Mucosa of rectum (tissue), 2 donors: ENCODE measurements at regions not wholly inside any gene's neighbourhood (a gene's known extent, or its start where the extent isn't known, plus 50 kb on each side); places are given as distances from the start of the nearest gene placed in this dataset.
"Not testable (repeated sequence)": the region's sequence is repeated elsewhere in the genome, so short reads cannot be mapped to it uniquely, and the experiment has no call there.

Source experiments
- H3K27ac ChIP-seq, 2 donors: one replicate each; pipeline ENCODE4 v1.7.0; 2013; ENCODE audit warnings: inconsistent platforms in 2 of 2, low read depth in 2 of 2, low read length in 2 of 2
- H3K27me3 ChIP-seq, 2 donors: one replicate each; pipeline ENCODE4 v1.7.0; 2013; ENCODE audit warnings: low read length in 2 of 2; ENCODE audit not compliant: control insufficient read depth in 2 of 2, insufficient read depth in 2 of 2
- H3K36me3 ChIP-seq, 2 donors: one replicate each; pipeline ENCODE4 v1.7.0; 2013; ENCODE audit warnings: low read length in 2 of 2; ENCODE audit not compliant: control insufficient read depth in 2 of 2, insufficient read depth in 2 of 2
- H3K4me1 ChIP-seq, 2 donors: one replicate each; pipeline ENCODE4 v1.7.0; 2013; ENCODE audit warnings: low read length in 2 of 2, mild to moderate bottlenecking in 1 of 2; ENCODE audit not compliant: control insufficient read depth in 2 of 2, insufficient read depth in 2 of 2
- H3K4me3 ChIP-seq, 2 donors: one replicate each; pipeline ENCODE4 v1.7.0; 2013; ENCODE audit warnings: low read length in 2 of 2
- H3K9ac ChIP-seq, 2 donors: one replicate each; pipeline ENCODE4 v1.7.0; 2013; ENCODE audit warnings: low read length in 2 of 2, low read depth in 1 of 2, mild to moderate bottlenecking in 1 of 2
- H3K9me3 ChIP-seq, 2 donors: one replicate each; pipeline ENCODE4 v1.7.0; 2013; ENCODE audit warnings: low read length in 2 of 2; ENCODE audit not compliant: control insufficient read depth in 2 of 2
- donor health status: healthy.
- donor health status: Normal muscosa, but diverticular disease.

GRCh38 chr4:54402880-54403480, 173.9 kb downstream of the PDGFRA start:
- Histone ChIP-seq H3K27ac (no peak overlapping the region), H3K4me3 (no peak overlapping the region), H3K4me1 (no peaks in the 10 kb centered on the region), H3K9ac (no peak overlapping the region), H3K36me3 (no peaks in the 10 kb centered on the region), H3K27me3 (no peaks in the 10 kb centered on the region), H3K9me3 (no peaks in the 10 kb centered on the region)

GRCh38 chr4:54403700-54404453, 174.8 kb downstream of the PDGFRA start:
- H3K27me3 ChIP-seq, result no peaks in the 10 kb centered on the region
- no peaks in the 10 kb centered on the region for H3K36me3 ChIP-seq
- no peaks in the 10 kb centered on the region for H3K9me3 ChIP-seq
- H3K4me1 ChIP-seq, result no peaks in the 10 kb centered on the region
- H3K9ac ChIP-seq, result no peak overlapping the region
- no peak overlapping the region for H3K4me3 ChIP-seq
- no peak overlapping the region for H3K27ac ChIP-seq

- not testable (repeated sequence) for H3K4me1 ChIP-seq, H3K4me3 ChIP-seq, H3K27ac ChIP-seq, H3K9me3 ChIP-seq, H3K27me3 ChIP-seq, H3K36me3 ChIP-seq, H3K9ac ChIP-seq
Measured at GRCh38 chr4:54409270-54409817, 180.3 kb downstream of the PDGFRA start.

- Histone ChIP-seq H3K36me3 (no peaks in the 10 kb centered on the region), H3K27me3 (no peaks in the 10 kb centered on the region), H3K4me3 (no peak overlapping the region), H3K9me3 (peaks cover 0 to under 1% of the 10 kb centered on the region in 2 donors), H3K9ac (no peak overlapping the region), H3K27ac (no peak overlapping the region), H3K4me1 (no peaks in the 10 kb centered on the region)
Measured at GRCh38 chr4:54414545-54414944, 185.5 kb downstream of the PDGFRA start.

- Histone ChIP-seq H3K9me3 (peaks cover 0 to 2% of the 10 kb centered on the region in 2 donors), H3K9ac (no peak overlapping the region), H3K27ac (no peak overlapping the region), H3K4me3 (no peak overlapping the region), H3K36me3 (no peaks in the 10 kb centered on the region), H3K27me3 (no peaks in the 10 kb centered on the region), H3K4me1 (no peaks in the 10 kb centered on the region)
Measured at GRCh38 chr4:54417476-54417875, 188.4 kb downstream of the PDGFRA start.

- Histone ChIP-seq H3K4me3 (no peak overlapping the region), H3K27ac (no peak overlapping the region), H3K9ac (no peak overlapping the region), H3K9me3 (peaks cover 0 to 2% of the 10 kb centered on the region in 2 donors), H3K36me3 (no peaks in the 10 kb centered on the region), H3K27me3 (no peaks in the 10 kb centered on the region), H3K4me1 (no peaks in the 10 kb centered on the region)
Measured at GRCh38 chr4:54418468-54418867, 189.4 kb downstream of the PDGFRA start.

GRCh38 chr4:54423066-54423465, 194.0 kb downstream of the PDGFRA start:
- Histone ChIP-seq H3K27ac (no peak overlapping the region), H3K36me3 (no peaks in the 10 kb centered on the region), H3K9me3 (peaks cover 0 to 2% of the 10 kb centered on the region in 2 donors), H3K27me3 (no peaks in the 10 kb centered on the region), H3K4me3 (no peak overlapping the region), H3K9ac (no peak overlapping the region), H3K4me1 (no peaks in the 10 kb centered on the region)

- Histone ChIP-seq H3K9ac (no peak overlapping the region), H3K4me1 (no peaks in the 10 kb centered on the region), H3K36me3 (no peaks in the 10 kb centered on the region), H3K27ac (no peak overlapping the region), H3K9me3 (no peaks in the 10 kb centered on the region), H3K27me3 (no peaks in the 10 kb centered on the region), H3K4me3 (no peak overlapping the region)
Measured at GRCh38 chr4:54427826-54428225, 198.7 kb downstream of the PDGFRA start.

GRCh38 chr4:54428940-54429339, 199.8 kb downstream of the PDGFRA start:
- Histone ChIP-seq H3K4me1 (no peaks in the 10 kb centered on the region), H3K9ac (no peak overlapping the region), H3K36me3 (no peaks in the 10 kb centered on the region), H3K9me3 (no peaks in the 10 kb centered on the region), H3K27me3 (no peaks in the 10 kb centered on the region), H3K4me3 (no peak overlapping the region), H3K27ac (no peak overlapping the region)

GRCh38 chr4:54433686-54434085, 204.6 kb downstream of the PDGFRA start:
- Histone ChIP-seq H3K27me3 (no peaks in the 10 kb centered on the region), H3K4me3 (no peak overlapping the region), H3K9me3 (no peaks in the 10 kb centered on the region), H3K9ac (no peak overlapping the region), H3K27ac (no peak overlapping the region), H3K36me3 (no peaks in the 10 kb centered on the region), H3K4me1 (no peaks in the 10 kb centered on the region)
